ENCODE measurements at regions not wholly inside any gene's neighbourhood (a gene's known extent, or its start where the extent isn't known, plus 50 kb on each side); places are given as distances from the start of the nearest gene placed in this dataset.

DNA sequence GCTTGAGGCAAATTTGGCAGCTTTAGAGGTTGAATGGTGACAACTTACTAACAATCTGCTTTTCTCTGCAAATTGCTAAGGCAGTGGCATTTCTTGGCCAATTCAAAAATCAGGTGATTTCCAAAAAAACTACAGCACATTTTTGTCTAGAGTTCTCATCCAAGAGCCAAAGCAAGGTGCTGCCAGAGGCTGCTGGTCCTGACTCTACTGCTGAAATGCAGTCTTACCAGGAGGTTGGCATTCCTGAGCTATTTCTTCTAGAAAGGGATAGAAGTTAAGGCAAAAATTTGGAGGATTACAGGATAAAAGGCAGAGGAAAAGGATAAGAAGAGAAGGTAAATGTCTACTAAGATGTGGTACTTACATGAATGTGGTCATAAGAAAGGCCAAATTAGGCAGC lies 75.6 kb downstream of the COX18 start:
- Histone ChIP-seq H3K9me3 (ENCODE audit: control insufficient read depth, insufficient read depth, low read depth, low read length) (no peaks in the 10 kb centered on the region), H3K4me2 (ENCODE audit: extremely low read depth, insufficient read depth, low read length) (no peak overlapping the region), H3K36me3 (ENCODE audit: control insufficient read depth, insufficient read depth, low read length) (no peaks in the 10 kb centered on the region), H3K79me2 (ENCODE audit: control insufficient read depth, insufficient read depth, low read length) (no peaks in the 10 kb centered on the region), H3K4me3 (replicated peaks in 1 of 4; ENCODE audit: control extremely low read depth in 1 of 4, insufficient read depth in 1 of 4, low read depth in 3 of 4, low read length in 4 of 4) (no peak overlapping the region), H3K27me3 (ENCODE audit: control insufficient read depth, insufficient read depth, low read length) (no peaks in the 10 kb centered on the region), H2AFZ (ENCODE audit: low read length) (no peak overlapping the region), H3K27ac (ENCODE audit: insufficient read depth, low read length) (no peak overlapping the region), H3K4me1 (ENCODE audit: control insufficient read depth, extremely low read depth, insufficient read depth, low read length) (no peaks in the 10 kb centered on the region), H4K20me1 (ENCODE audit: control insufficient read depth, extremely low read depth, insufficient read depth, low read length) (no peaks in the 10 kb centered on the region), H3K9ac (ENCODE audit: insufficient read depth, low read length) (no peak overlapping the region)
- no peak for DNase-seq (ENCODE audit: low read depth in 2 of 2)
- TF ChIP-seq EZH2 (IDR thresholded peaks at IDR 0.05; ENCODE audit: low read length, missing control alignments), result no peak
- TF ChIP-seq, protein P1, sequence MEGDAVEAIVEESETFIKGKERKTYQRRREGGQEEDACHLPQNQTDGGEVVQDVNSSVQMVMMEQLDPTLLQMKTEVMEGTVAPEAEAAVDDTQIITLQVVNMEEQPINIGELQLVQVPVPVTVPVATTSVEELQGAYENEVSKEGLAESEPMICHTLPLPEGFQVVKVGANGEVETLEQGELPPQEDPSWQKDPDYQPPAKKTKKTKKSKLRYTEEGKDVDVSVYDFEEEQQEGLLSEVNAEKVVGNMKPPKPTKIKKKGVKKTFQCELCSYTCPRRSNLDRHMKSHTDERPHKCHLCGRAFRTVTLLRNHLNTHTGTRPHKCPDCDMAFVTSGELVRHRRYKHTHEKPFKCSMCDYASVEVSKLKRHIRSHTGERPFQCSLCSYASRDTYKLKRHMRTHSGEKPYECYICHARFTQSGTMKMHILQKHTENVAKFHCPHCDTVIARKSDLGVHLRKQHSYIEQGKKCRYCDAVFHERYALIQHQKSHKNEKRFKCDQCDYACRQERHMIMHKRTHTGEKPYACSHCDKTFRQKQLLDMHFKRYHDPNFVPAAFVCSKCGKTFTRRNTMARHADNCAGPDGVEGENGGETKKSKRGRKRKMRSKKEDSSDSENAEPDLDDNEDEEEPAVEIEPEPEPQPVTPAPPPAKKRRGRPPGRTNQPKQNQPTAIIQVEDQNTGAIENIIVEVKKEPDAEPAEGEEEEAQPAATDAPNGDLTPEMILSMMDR (conservative IDR thresholded peaks at IDR 0.05 in 1 of 2, IDR thresholded peaks at IDR 0.05 in 1 of 2; ENCODE audit: low read depth in 1 of 2, low read length in 2 of 2), result no peak

DNA sequence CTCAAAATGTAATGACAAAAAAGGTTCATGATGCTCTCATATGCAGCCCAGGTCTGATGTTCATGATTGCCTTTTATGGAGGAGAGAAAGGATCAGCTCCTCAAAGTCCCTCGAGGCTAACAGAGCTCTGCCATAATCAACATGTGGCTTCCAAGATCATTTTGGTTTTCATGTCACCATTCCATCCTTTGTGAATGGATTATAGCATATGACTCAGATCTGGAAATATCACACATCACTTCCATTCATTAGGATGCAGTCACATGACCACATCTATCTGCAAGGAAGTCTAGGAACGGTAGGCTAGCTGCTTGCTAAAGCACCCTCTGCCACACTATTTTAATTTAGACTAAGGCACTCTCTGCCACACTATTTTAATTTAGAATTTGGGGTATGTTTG lies 77.6 kb downstream of the COX18 start:
- Histone ChIP-seq H3K4me3 (replicated peaks in 1 of 4; ENCODE audit: control extremely low read depth in 1 of 4, insufficient read depth in 1 of 4, low read depth in 3 of 4, low read length in 4 of 4) (no peak overlapping the region), H3K4me1 (ENCODE audit: control insufficient read depth, extremely low read depth, insufficient read depth, low read length) (no peaks in the 10 kb centered on the region), H4K20me1 (ENCODE audit: control insufficient read depth, extremely low read depth, insufficient read depth, low read length) (no peaks in the 10 kb centered on the region), H2AFZ (ENCODE audit: low read length) (no peak overlapping the region), H3K9ac (ENCODE audit: insufficient read depth, low read length) (no peak overlapping the region), H3K79me2 (ENCODE audit: control insufficient read depth, insufficient read depth, low read length) (no peaks in the 10 kb centered on the region), H3K27ac (ENCODE audit: insufficient read depth, low read length) (no peak overlapping the region), H3K9me3 (ENCODE audit: control insufficient read depth, insufficient read depth, low read depth, low read length) (no peaks in the 10 kb centered on the region), H3K4me2 (ENCODE audit: extremely low read depth, insufficient read depth, low read length) (no peak overlapping the region), H3K27me3 (ENCODE audit: control insufficient read depth, insufficient read depth, low read length) (no peaks in the 10 kb centered on the region), H3K36me3 (ENCODE audit: control insufficient read depth, insufficient read depth, low read length) (no peaks in the 10 kb centered on the region)
- TF ChIP-seq EZH2 (IDR thresholded peaks at IDR 0.05; ENCODE audit: low read length, missing control alignments), result no peak
- DNase-seq (ENCODE audit: low read depth in 2 of 2), result peak in 1 of 2 donors; percentile 39

DNA sequence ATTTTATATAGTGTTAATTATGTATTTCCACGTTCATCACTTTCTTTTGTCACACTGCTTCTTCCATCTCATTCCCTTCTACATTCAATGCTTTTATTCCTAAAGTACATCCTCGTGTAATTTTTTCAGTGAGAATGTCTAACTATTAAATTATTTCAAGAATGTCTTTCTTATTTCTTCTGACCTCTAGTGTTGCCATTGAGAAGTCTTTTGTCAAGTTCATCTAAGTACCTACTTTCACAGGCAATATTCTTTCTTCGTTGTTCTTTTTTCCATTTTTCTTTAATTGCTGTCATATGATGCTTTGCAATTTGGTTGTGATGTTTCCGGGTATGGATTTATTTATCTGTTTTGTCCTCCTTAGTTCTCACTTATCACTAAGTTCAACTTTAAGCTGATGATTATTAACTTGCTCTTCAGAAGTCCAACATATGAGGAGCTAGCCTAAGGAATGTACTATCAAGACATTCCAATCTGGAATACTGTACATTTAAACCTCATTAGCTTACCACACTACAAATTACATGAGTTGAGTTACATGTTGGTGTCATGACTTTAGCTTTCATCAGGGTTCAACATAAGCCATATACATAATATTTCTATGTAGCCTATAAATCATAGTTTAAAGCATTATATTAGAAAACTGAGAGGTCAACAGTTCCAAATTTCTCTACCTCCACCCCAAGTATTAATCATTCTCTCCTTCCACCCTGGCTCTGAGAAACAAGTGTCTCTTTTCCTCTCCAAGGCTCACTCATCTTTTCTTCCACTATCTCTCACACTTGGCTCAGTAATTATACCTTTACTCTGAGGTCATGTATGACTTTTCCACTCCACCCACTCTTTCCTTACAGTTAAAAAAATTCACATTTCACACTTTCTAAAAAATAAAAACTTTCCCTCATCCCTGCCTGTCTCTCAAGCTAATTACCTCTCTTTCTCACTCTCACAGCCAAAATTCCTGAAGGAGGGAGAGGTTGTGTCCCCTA lies 81.5 kb downstream of the COX18 start:
- Histone ChIP-seq H3K36me3 (ENCODE audit: control insufficient read depth, insufficient read depth, low read length) (no peaks in the 10 kb centered on the region), H4K20me1 (ENCODE audit: control insufficient read depth, extremely low read depth, insufficient read depth, low read length) (no peaks in the 10 kb centered on the region), H3K27me3 (ENCODE audit: control insufficient read depth, insufficient read depth, low read length) (no peaks in the 10 kb centered on the region), H3K4me3 (replicated peaks in 1 of 4; ENCODE audit: control extremely low read depth in 1 of 4, insufficient read depth in 1 of 4, low read depth in 3 of 4, low read length in 4 of 4) (no peak overlapping the region), H3K9ac (ENCODE audit: insufficient read depth, low read length) (no peak overlapping the region), H3K79me2 (ENCODE audit: control insufficient read depth, insufficient read depth, low read length) (no peaks in the 10 kb centered on the region), H2AFZ (ENCODE audit: low read length) (no peak overlapping the region), H3K4me2 (ENCODE audit: extremely low read depth, insufficient read depth, low read length) (no peak overlapping the region), H3K9me3 (ENCODE audit: control insufficient read depth, insufficient read depth, low read depth, low read length) (no peaks in the 10 kb centered on the region), H3K27ac (ENCODE audit: insufficient read depth, low read length) (no peak overlapping the region), H3K4me1 (ENCODE audit: control insufficient read depth, extremely low read depth, insufficient read depth, low read length) (no peaks in the 10 kb centered on the region)
- peak in 1 of 2 donors; percentile 53 for DNase-seq (ENCODE audit: low read depth in 2 of 2)
- TF ChIP-seq EZH2 (IDR thresholded peaks at IDR 0.05; ENCODE audit: low read length, missing control alignments), result no peak
- TF ChIP-seq, protein P1 (conservative IDR thresholded peaks at IDR 0.05 in 1 of 2, IDR thresholded peaks at IDR 0.05 in 1 of 2; ENCODE audit: low read depth in 1 of 2, low read length in 2 of 2), result no peak
